ENCODE measurements at regions not wholly inside any gene's neighbourhood (a gene's known extent, or its start where the extent isn't known, plus 50 kb on each side); places are given as distances from the start of the nearest gene placed in this dataset.

DNA sequence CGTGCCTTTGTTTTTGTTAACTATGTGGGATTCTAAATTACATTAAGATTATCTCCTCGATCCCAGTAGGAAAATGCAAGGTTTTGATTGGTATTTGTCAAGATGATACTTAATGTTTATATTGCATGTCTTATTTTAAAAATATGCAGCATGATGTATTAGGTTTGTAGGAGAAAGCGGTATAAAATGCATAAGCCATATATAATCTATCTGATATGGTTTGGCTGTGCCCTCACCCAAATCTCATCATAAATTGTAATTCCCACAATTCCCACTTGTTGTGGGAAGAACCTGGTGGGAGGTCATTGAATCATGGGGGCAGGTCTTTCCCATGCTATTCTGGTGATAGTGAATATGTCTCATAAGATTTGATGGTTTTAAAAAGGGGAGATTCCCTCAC, 198.1 kb upstream of the NCAM2 start:
- TF ChIP-seq RAD21 (IDR thresholded peaks at IDR 0.05; ENCODE audit: low read depth) (no peak), NFIC (IDR thresholded peaks at IDR 0.05) (no peak), TAF1 (IDR thresholded peaks at IDR 0.05; ENCODE audit: low read depth) (no peak), YY1 (IDR thresholded peaks at IDR 0.05; ENCODE audit: low read depth) (no peak), USF1 (IDR thresholded peaks at IDR 0.05) (no peak), CEBPB (IDR thresholded peaks at IDR 0.05) (no peak), EP300 (IDR thresholded peaks at IDR 0.05; ENCODE audit: borderline replicate concordance) (no peak), TEAD4 (IDR thresholded peaks at IDR 0.05) (no peak), CREB1 (IDR thresholded peaks at IDR 0.05; ENCODE audit: low read depth) (no peak), ZBTB7A (IDR thresholded peaks at IDR 0.05; ENCODE audit: low read depth) (no peak), TCF12 (IDR thresholded peaks at IDR 0.05; ENCODE audit: low read depth) (no peak), REST (IDR thresholded peaks at IDR 0.05; ENCODE audit: low read depth) (no peak), FOXM1 (IDR thresholded peaks at IDR 0.05; ENCODE audit: borderline replicate concordance, low read depth) (no peak), EGR1 (IDR thresholded peaks at IDR 0.05) (no peak)
- TF ChIP-seq, protein P1, sequence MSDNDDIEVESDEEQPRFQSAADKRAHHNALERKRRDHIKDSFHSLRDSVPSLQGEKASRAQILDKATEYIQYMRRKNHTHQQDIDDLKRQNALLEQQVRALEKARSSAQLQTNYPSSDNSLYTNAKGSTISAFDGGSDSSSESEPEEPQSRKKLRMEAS (IDR thresholded peaks at IDR 0.05): no peak

DNA sequence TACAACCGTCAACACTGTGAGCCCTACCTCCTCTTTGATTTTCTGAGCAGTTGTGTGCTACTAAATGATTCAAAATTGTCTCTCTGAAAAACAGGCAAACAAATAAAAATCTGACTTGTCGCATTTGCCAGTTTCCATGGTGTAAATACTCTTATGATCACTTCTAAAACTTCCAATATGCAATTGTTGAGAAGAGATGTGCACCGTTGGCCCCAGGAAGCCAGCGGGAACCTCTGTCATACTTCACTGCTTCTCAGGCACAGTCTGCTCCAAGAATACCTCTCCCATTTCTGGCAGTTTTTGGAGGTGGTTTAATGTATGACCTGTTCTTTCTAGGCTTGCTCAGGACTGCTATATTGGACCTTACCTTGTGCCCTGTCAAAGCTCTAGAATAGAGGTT, 196.0 kb upstream of the NCAM2 start:
- TF ChIP-seq TAF1 (IDR thresholded peaks at IDR 0.05; ENCODE audit: low read depth) (no peak), CEBPB (IDR thresholded peaks at IDR 0.05) (no peak), USF1 (IDR thresholded peaks at IDR 0.05) (no peak), RAD21 (IDR thresholded peaks at IDR 0.05; ENCODE audit: low read depth) (no peak), EGR1 (IDR thresholded peaks at IDR 0.05) (no peak), CREB1 (IDR thresholded peaks at IDR 0.05; ENCODE audit: low read depth) (no peak), TEAD4 (IDR thresholded peaks at IDR 0.05) (no peak), REST (IDR thresholded peaks at IDR 0.05; ENCODE audit: low read depth) (no peak), FOXM1 (IDR thresholded peaks at IDR 0.05; ENCODE audit: borderline replicate concordance, low read depth) (no peak), NFIC (IDR thresholded peaks at IDR 0.05) (no peak)
- TF ChIP-seq, protein P1 (IDR thresholded peaks at IDR 0.05): no peak

DNA sequence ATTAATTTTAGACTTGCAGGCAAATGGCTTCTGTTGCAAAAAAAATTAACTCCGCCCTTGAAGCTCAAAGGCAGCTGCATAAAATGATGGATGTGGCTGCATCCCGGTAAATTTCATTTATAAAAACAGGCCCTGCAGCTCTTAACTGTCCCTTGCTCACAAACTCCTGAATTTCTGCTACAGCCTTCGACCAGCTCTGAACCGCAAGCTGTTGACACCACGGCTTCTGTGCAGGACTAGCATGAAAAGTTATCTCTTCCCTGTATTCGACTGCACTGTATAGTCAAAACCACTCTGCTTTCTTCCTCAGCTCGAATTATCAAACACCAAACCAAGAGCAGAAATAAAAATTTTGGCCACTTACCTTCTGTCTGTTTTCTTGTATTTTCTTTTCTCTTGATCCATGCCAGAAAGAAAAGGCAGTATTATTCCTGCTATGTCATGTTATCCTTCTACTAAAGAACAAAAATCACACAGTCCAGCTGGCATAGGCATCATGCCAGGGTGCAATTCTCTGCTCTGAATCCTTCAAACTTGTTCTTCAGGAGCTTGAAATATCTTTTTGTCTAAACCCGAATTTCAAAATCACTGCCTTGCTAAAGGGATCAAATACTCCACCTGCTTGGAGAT, 195.5 kb upstream of the NCAM2 start:
- TF ChIP-seq EP300 (IDR thresholded peaks at IDR 0.05; ENCODE audit: borderline replicate concordance) (no peak), CEBPB (IDR thresholded peaks at IDR 0.05) (no peak), USF1 (IDR thresholded peaks at IDR 0.05) (no peak), REST (IDR thresholded peaks at IDR 0.05; ENCODE audit: low read depth) (no peak), ZBTB7A (IDR thresholded peaks at IDR 0.05; ENCODE audit: low read depth) (no peak), FOXM1 (IDR thresholded peaks at IDR 0.05; ENCODE audit: borderline replicate concordance, low read depth) (no peak), TEAD4 (IDR thresholded peaks at IDR 0.05) (no peak), CREB1 (IDR thresholded peaks at IDR 0.05; ENCODE audit: low read depth) (no peak), YY1 (IDR thresholded peaks at IDR 0.05; ENCODE audit: low read depth) (no peak)

DNA sequence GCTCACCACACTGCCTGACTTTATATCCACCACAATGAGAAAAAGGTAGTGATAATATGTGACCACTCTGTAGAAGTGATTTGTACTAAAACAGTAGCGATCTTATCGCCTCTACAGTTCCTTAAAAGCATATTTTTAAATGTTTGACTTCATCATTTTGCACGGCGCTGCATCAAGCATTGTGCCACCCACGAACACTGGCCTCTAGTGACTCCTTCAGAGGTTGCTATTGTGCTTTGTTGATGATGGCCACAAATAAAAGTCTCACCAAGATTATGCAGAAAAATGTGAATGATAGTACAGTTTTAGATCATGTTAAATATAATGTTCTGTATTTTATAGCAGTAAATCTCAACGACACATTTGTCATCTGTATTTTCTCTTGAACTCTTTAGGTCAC, 186.5 kb upstream of the NCAM2 start:
- TF ChIP-seq FOXM1 (IDR thresholded peaks at IDR 0.05; ENCODE audit: borderline replicate concordance, low read depth): no peak
- TF ChIP-seq CEBPB (IDR thresholded peaks at IDR 0.05): no peak
- no peak for TF ChIP-seq REST (IDR thresholded peaks at IDR 0.05; ENCODE audit: low read depth)
- no peak for TF ChIP-seq CREB1 (IDR thresholded peaks at IDR 0.05; ENCODE audit: low read depth)
- no peak for TF ChIP-seq RAD21 (IDR thresholded peaks at IDR 0.05; ENCODE audit: low read depth)
- TF ChIP-seq USF1 (IDR thresholded peaks at IDR 0.05): no peak
- TF ChIP-seq YY1 (IDR thresholded peaks at IDR 0.05; ENCODE audit: low read depth): no peak
- no peak for TF ChIP-seq TCF12 (IDR thresholded peaks at IDR 0.05; ENCODE audit: low read depth)
